Neural progenitor cell (in vitro differentiated cells): ENCODE measurements at regions not wholly inside any gene's neighbourhood (a gene's known extent, or its start where the extent isn't known, plus 50 kb on each side); places are given as distances from the start of the nearest gene placed in this dataset.

Experiments used
- DNase-seq: peaks from one replicate; pipeline ENCODE4 v3.0.0-alpha.2; 2016; ENCODE audit warnings: low spot score
- H2AFZ ChIP-seq: fragments of 200-600 bp; sonication (generic); replicated peaks from 2 replicates; pipeline ENCODE4 v1.6.1; 2016; ENCODE audit warnings: antibody characterized with exemption
- H3F3A ChIP-seq: fragments of 200-600 bp; sonication (generic); 2 replicates; pipeline ENCODE4 v1.6.1; 2016; ENCODE audit warnings: antibody characterized with exemption, low read depth
- H3K27ac ChIP-seq: fragments of 200-600 bp; sonication (generic); 2 replicates; pipeline ENCODE4 v1.5.1; 2016; ENCODE audit warnings: mild to moderate bottlenecking
- H3K27me3 ChIP-seq: fragments of 200-600 bp; sonication (generic); 2 replicates; pipeline ENCODE4 v1.6.1; 2016; ENCODE audit warnings: mild to moderate bottlenecking, moderate library complexity
- H3K36me3 ChIP-seq: fragments of 200-600 bp; sonication (generic); 2 replicates; pipeline ENCODE4 v1.5.1; 2016
- H3K4me1 ChIP-seq: fragments of 200-600 bp; sonication (generic); 2 replicates; pipeline ENCODE4 v1.6.1; 2016; ENCODE audit warnings: mixed run types
- H3K4me2 ChIP-seq: fragments of 200-600 bp; sonication (generic); 2 replicates; pipeline ENCODE4 v1.6.1; 2016
- H3K4me3 ChIP-seq: fragments of 200-600 bp; sonication (generic); 2 replicates; pipeline ENCODE4 v1.5.1; 2016
- H3K79me2 ChIP-seq: fragments of 200-600 bp; sonication (generic); 2 replicates; pipeline ENCODE4 v1.6.1; 2016; ENCODE audit warnings: low read depth
- H3K9ac ChIP-seq: fragments of 200-600 bp; sonication (generic); 2 replicates; pipeline ENCODE4 v1.6.1; 2016
- H3K9me3 ChIP-seq: fragments of 200-600 bp; sonication (generic); 2 replicates; pipeline ENCODE4 v1.5.1; 2016; ENCODE audit warnings: low read depth
- H4K20me1 ChIP-seq: fragments of 200-600 bp; sonication (generic); 2 replicates; pipeline ENCODE4 v1.6.1; 2016; ENCODE audit warnings: low read depth
- H3K27ac Mint-ChIP-seq: 3 replicates; pipeline ENCODE4 v1.8.0; 2021; ENCODE audit warnings: mixed read lengths
- H3K27me3 Mint-ChIP-seq: 2 replicates; pipeline ENCODE4 v1.8.0; 2022; ENCODE audit warnings: low read depth, mild to moderate bottlenecking, inconsistent platforms, moderate library complexity, mixed read lengths; ENCODE audit not compliant: insufficient read depth
- H3K36me3 Mint-ChIP-seq: 3 replicates; pipeline ENCODE4 v1.8.0; 2021; ENCODE audit warnings: mixed read lengths
- H3K4me1 Mint-ChIP-seq: 3 replicates; pipeline ENCODE4 v1.8.0; 2021; ENCODE audit warnings: mixed read lengths
- H3K4me3 Mint-ChIP-seq: 3 replicates; pipeline ENCODE4 v1.8.0; 2021; ENCODE audit warnings: mild to moderate bottlenecking, moderate library complexity, mixed read lengths
- H3K9me3 Mint-ChIP-seq: 3 replicates; pipeline ENCODE4 v1.8.0; 2020; ENCODE audit warnings: mixed read lengths
- CTCF ChIP-seq: fragments of 200-600 bp; sonication (generic); IDR thresholded peaks from 2 replicates; pipeline ENCODE4 v1.5.1; 2017; ENCODE audit warnings: antibody characterized with exemption, mild to moderate bottlenecking
- EZH2 ChIP-seq: fragments of 200-600 bp; sonication (generic); IDR thresholded peaks from 2 replicates; pipeline ENCODE4 v1.6.1; 2017; ENCODE audit warnings: antibody characterized with exemption, mild to moderate bottlenecking, moderate library complexity
- EZH2phosphoT487 ChIP-seq: fragments of 200-600 bp; sonication (generic); IDR thresholded peaks from 2 replicates; pipeline ENCODE4 v1.6.1; 2017; ENCODE audit warnings: antibody characterized with exemption

- H3K27me3 ChIP-seq: no peaks in the 10 kb centered on the region
- H3K79me2 ChIP-seq: no peaks in the 10 kb centered on the region
- no peak overlapping the region for H3K27ac ChIP-seq
- no peak for DNase-seq
- Mint-ChIP-seq H3K36me3 (no peaks in the 10 kb centered on the region), H3K27ac (no peak overlapping the region), H3K9me3 (no peaks in the 10 kb centered on the region), H3K4me3 (no peak overlapping the region), H3K27me3 (no peaks in the 10 kb centered on the region), H3K4me1 (peaks cover 6% of the 10 kb centered on the region)
- H2AFZ ChIP-seq: no peak overlapping the region
- TF ChIP-seq EZH2 (no peak), EZH2phosphoT487 (no peak), CTCF (no peak)
- H3K9ac ChIP-seq: no peak overlapping the region
- no peaks in the 10 kb centered on the region for H3F3A ChIP-seq
- no peaks in the 10 kb centered on the region for H3K36me3 ChIP-seq
- no peak overlapping the region for H3K4me3 ChIP-seq
- H3K4me1 ChIP-seq: no peaks in the 10 kb centered on the region
- no peaks in the 10 kb centered on the region for H3K9me3 ChIP-seq
- no peak overlapping the region for H3K4me2 ChIP-seq
- no peaks in the 10 kb centered on the region for H4K20me1 ChIP-seq
These were observed 619.7 kb downstream of the PLCL1 start for GRCh38 chr2:198424112-198424511.

DNA sequence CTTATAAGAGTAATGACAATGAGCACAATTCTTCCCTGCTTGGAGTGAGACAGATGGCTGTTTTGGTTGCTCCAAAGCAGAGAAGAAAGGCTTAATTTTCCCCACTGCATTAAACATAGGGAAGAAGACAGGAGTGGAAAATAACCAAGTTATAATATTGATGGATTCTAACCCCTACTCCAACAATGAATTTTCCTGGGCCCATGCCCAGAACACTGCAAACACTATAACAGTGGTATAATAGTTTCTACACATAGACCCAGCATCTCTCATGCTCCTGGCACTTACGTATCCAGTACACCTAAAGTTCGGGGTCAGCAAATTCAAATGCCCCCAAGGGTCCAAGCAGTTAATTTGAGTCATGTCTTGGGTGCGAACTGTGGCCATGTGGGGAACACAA is 613.4 kb downstream of the PLCL1 start:
- H2AFZ ChIP-seq: no peak overlapping the region

GRCh38 chr2:198414976-198415375 is 610.6 kb downstream of the PLCL1 start:
- H3K36me3 ChIP-seq: no peaks in the 10 kb centered on the region
- no peak overlapping the region for H3K27ac Mint-ChIP-seq
- H3K9me3 Mint-ChIP-seq: no peaks in the 10 kb centered on the region
- H3K4me1 Mint-ChIP-seq: no peaks in the 10 kb centered on the region
- H3K27me3 Mint-ChIP-seq: peaks cover 4% of the 10 kb centered on the region
- H4K20me1 ChIP-seq: no peaks in the 10 kb centered on the region
- H3K9ac ChIP-seq: no peak overlapping the region
- H3K36me3 Mint-ChIP-seq: no peaks in the 10 kb centered on the region
- H3K4me1 ChIP-seq: no peaks in the 10 kb centered on the region
- DNase-seq: no peak
- no peaks in the 10 kb centered on the region for H3K9me3 ChIP-seq
- H3K4me3 Mint-ChIP-seq: no peak overlapping the region
- H3F3A ChIP-seq: no peaks in the 10 kb centered on the region
- H3K27me3 ChIP-seq: no peaks in the 10 kb centered on the region
- no peaks in the 10 kb centered on the region for H3K79me2 ChIP-seq
- H3K27ac ChIP-seq: no peak overlapping the region
- no peak overlapping the region for H3K4me2 ChIP-seq
- TF ChIP-seq CTCF: no peak
- no peak for TF ChIP-seq EZH2
- no peak for TF ChIP-seq EZH2phosphoT487
- no peak overlapping the region for H3K4me3 ChIP-seq
- no peak overlapping the region for H2AFZ ChIP-seq

More for the DNA sequence above, 613.4 kb downstream of the PLCL1 start:
- Histone ChIP-seq H4K20me1 (no peaks in the 10 kb centered on the region), H3K9ac (no peak overlapping the region), H3K9me3 (no peaks in the 10 kb centered on the region), H3K4me2 (no peak overlapping the region), H3K4me3 (no peak overlapping the region), H3K4me1 (no peaks in the 10 kb centered on the region), H3K36me3 (no peaks in the 10 kb centered on the region), H3K27ac (no peak overlapping the region), H3F3A (no peaks in the 10 kb centered on the region), H3K79me2 (no peaks in the 10 kb centered on the region), H3K27me3 (no peaks in the 10 kb centered on the region)
- Mint-ChIP-seq H3K9me3 (no peaks in the 10 kb centered on the region), H3K4me3 (no peak overlapping the region), H3K36me3 (no peaks in the 10 kb centered on the region), H3K27me3 (no peaks in the 10 kb centered on the region), H3K27ac (no peak overlapping the region), H3K4me1 (peaks cover 6% of the 10 kb centered on the region)
- TF ChIP-seq EZH2phosphoT487: no peak
- DNase-seq: no peak

- H2AFZ ChIP-seq: no peak overlapping the region
- no peaks in the 10 kb centered on the region for H4K20me1 ChIP-seq
- Mint-ChIP-seq H3K27ac (no peak overlapping the region), H3K9me3 (no peaks in the 10 kb centered on the region), H3K4me1 (no peaks in the 10 kb centered on the region), H3K27me3 (peaks cover 4% of the 10 kb centered on the region), H3K4me3 (no peak overlapping the region), H3K36me3 (no peaks in the 10 kb centered on the region)
- no peak overlapping the region for H3K4me3 ChIP-seq
- no peak for TF ChIP-seq CTCF
- no peak for TF ChIP-seq EZH2phosphoT487
- no peak for TF ChIP-seq EZH2
- no peaks in the 10 kb centered on the region for H3K36me3 ChIP-seq
- no peak overlapping the region for H3K4me2 ChIP-seq
- H3K9ac ChIP-seq: no peak overlapping the region
- no peak for DNase-seq
- no peaks in the 10 kb centered on the region for H3K79me2 ChIP-seq
- no peaks in the 10 kb centered on the region for H3K4me1 ChIP-seq
- H3F3A ChIP-seq: no peaks in the 10 kb centered on the region
- no peak overlapping the region for H3K27ac ChIP-seq
- H3K9me3 ChIP-seq: no peaks in the 10 kb centered on the region
- H3K27me3 ChIP-seq: no peaks in the 10 kb centered on the region
These were observed 607.5 kb downstream of the PLCL1 start for GRCh38 chr2:198411936-198412335.
